ENCODE measurements at regions not wholly inside any gene's neighbourhood (a gene's known extent, or its start where the extent isn't known, plus 50 kb on each side); places are given as distances from the start of the nearest gene placed in this dataset.

DNA sequence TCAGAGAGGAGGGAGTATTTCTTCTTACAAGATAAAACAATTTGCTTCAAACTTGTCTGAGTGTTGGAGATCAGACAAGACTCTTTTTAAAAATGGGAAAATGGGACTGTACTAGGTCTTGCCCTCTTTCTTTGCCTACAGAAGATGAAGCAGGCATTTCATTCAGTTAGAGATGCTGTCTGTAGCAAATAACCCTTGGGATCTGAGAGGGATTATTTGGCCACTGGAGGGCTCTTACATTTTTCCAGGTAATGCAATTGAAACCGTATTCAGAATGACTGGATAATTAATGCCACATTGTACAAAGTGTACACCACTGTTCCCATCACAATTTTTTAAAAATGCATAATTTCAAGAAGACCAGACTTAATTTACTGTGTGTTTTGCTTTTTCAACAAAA lies 258.5 kb upstream of the KIRREL3 start:
- Mint-ChIP-seq H3K36me3 (ENCODE audit: low read depth) (no peaks in the 10 kb centered on the region), H3K27ac (no peak overlapping the region), H3K4me1 (no peaks in the 10 kb centered on the region), H3K27me3 (ENCODE audit: insufficient read depth, low read depth, poor library complexity) (peaks cover 3% of the 10 kb centered on the region), H3K9me3 (no peaks in the 10 kb centered on the region; the same call in 2 of the 3 replicates), H3K4me3 (no peak overlapping the region)
- TF ChIP-seq ZNF462 (CRISPR knock-in tag; IDR thresholded peaks at IDR 0.05): no peak
- TF ChIP-seq, protein P1, sequence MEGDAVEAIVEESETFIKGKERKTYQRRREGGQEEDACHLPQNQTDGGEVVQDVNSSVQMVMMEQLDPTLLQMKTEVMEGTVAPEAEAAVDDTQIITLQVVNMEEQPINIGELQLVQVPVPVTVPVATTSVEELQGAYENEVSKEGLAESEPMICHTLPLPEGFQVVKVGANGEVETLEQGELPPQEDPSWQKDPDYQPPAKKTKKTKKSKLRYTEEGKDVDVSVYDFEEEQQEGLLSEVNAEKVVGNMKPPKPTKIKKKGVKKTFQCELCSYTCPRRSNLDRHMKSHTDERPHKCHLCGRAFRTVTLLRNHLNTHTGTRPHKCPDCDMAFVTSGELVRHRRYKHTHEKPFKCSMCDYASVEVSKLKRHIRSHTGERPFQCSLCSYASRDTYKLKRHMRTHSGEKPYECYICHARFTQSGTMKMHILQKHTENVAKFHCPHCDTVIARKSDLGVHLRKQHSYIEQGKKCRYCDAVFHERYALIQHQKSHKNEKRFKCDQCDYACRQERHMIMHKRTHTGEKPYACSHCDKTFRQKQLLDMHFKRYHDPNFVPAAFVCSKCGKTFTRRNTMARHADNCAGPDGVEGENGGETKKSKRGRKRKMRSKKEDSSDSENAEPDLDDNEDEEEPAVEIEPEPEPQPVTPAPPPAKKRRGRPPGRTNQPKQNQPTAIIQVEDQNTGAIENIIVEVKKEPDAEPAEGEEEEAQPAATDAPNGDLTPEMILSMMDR (conservative IDR thresholded peaks at IDR 0.05; ENCODE audit: low read depth in 2 of 2): peak in 1 of 2 experiments; percentile 23; a peak in 2 of 4 replicates
- no peaks in the 10 kb centered on the region for H3K79me2 ChIP-seq (replicated peaks; ENCODE audit: insufficient read depth)
- H3K27ac ChIP-seq (ENCODE audit: low read depth): no peak overlapping the region
- 0 out of 2 replicates have a peak, but pooled peaks cover 3% of the 10 kb centered on the region for H3K9me2 ChIP-seq (ENCODE audit: insufficient read depth)
- H3K27me3 ChIP-seq (ENCODE audit: insufficient read depth): no peaks in the 10 kb centered on the region
- no peak overlapping the region for H3K4me3 ChIP-seq
- H4K20me1 ChIP-seq (replicated peaks; ENCODE audit: insufficient read depth): no peaks in the 10 kb centered on the region
- no peaks in the 10 kb centered on the region for H3F3A ChIP-seq (replicated peaks; ENCODE audit: low read depth)
- H3K4me1 ChIP-seq (ENCODE audit: insufficient read depth): no peaks in the 10 kb centered on the region
- H3K36me3 ChIP-seq (ENCODE audit: insufficient read depth): no peaks in the 10 kb centered on the region
- DNase-seq (ENCODE audit: low spot score): no peak
- no peak overlapping the region for H3K4me2 ChIP-seq
- ATAC-seq: no peak
- H2AFZ ChIP-seq: no peak overlapping the region

DNA sequence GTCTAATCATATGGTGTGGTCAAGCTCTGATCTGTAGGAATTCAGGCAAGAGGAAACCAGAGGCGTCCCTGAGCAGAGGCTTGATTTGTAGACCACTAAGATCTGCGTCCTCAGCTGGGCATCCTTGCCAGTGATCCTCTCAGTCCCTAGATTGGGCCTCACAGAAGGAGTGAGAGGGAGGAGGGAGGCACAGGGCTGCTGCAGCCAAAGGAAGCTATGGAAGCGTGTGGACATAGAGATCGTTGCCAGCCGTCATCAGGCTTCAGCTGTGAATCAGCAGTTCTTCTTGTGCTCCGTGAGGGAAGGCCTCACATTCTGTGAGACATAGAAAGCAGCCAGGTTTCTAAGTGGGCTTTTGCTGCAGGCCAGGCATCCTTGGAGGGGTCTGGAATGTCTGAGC lies 254.6 kb upstream of the KIRREL3 start:
- no peaks in the 10 kb centered on the region for H3K36me3 ChIP-seq (ENCODE audit: insufficient read depth)
- H3K27ac ChIP-seq (ENCODE audit: low read depth): no peak overlapping the region
- H3K27ac Mint-ChIP-seq: no peak overlapping the region; the same call in 1 of the 2 replicates
- no peak overlapping the region for H3K4me3 Mint-ChIP-seq
- no peaks in the 10 kb centered on the region for H3K9me3 Mint-ChIP-seq
- 0 out of 2 replicates have a peak, but pooled peaks cover 3% of the 10 kb centered on the region for H3K9me2 ChIP-seq (ENCODE audit: insufficient read depth)
- no peaks in the 10 kb centered on the region for H4K20me1 ChIP-seq (replicated peaks; ENCODE audit: insufficient read depth)
- DNase-seq (ENCODE audit: low spot score): no peak
- ATAC-seq: no peak
- no peak overlapping the region for H3K4me2 ChIP-seq
- H3F3A ChIP-seq (replicated peaks; ENCODE audit: low read depth): no peaks in the 10 kb centered on the region
- no peaks in the 10 kb centered on the region for H3K79me2 ChIP-seq (replicated peaks; ENCODE audit: insufficient read depth)
- H3K4me3 ChIP-seq: no peak overlapping the region
- no peak overlapping the region for H2AFZ ChIP-seq
- no peaks in the 10 kb centered on the region for H3K4me1 Mint-ChIP-seq
- H3K4me1 ChIP-seq (ENCODE audit: insufficient read depth): no peaks in the 10 kb centered on the region
- H3K27me3 ChIP-seq (ENCODE audit: insufficient read depth): no peaks in the 10 kb centered on the region
- no peak for TF ChIP-seq STAT1 (IDR thresholded peaks at IDR 0.05; ENCODE audit: unreplicated experiment)
- no peak for TF ChIP-seq CREB1 (CRISPR knock-in tag; IDR thresholded peaks at IDR 0.05; ENCODE audit: low read depth)
- no peak for TF ChIP-seq POLR2AphosphoS5 (IDR thresholded peaks at IDR 0.05; ENCODE audit: low read depth)
- TF ChIP-seq, protein P2, sequence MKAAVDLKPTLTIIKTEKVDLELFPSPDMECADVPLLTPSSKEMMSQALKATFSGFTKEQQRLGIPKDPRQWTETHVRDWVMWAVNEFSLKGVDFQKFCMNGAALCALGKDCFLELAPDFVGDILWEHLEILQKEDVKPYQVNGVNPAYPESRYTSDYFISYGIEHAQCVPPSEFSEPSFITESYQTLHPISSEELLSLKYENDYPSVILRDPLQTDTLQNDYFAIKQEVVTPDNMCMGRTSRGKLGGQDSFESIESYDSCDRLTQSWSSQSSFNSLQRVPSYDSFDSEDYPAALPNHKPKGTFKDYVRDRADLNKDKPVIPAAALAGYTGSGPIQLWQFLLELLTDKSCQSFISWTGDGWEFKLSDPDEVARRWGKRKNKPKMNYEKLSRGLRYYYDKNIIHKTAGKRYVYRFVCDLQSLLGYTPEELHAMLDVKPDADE (IDR thresholded peaks at IDR 0.05): no peak
- TF ChIP-seq EZH2phosphoT487 (IDR thresholded peaks at IDR 0.05; ENCODE audit: unreplicated experiment): no peak
- H3K36me3 Mint-ChIP-seq (ENCODE audit: low read depth): no peaks in the 10 kb centered on the region
- H3K27me3 Mint-ChIP-seq (ENCODE audit: insufficient read depth, low read depth, poor library complexity): peaks cover 5% of the 10 kb centered on the region

Measured in GM23338 (cell line).